ENCODE measurements at regions not wholly inside any gene's neighbourhood (a gene's known extent, or its start where the extent isn't known, plus 50 kb on each side); places are given as distances from the start of the nearest gene placed in this dataset.

DNA sequence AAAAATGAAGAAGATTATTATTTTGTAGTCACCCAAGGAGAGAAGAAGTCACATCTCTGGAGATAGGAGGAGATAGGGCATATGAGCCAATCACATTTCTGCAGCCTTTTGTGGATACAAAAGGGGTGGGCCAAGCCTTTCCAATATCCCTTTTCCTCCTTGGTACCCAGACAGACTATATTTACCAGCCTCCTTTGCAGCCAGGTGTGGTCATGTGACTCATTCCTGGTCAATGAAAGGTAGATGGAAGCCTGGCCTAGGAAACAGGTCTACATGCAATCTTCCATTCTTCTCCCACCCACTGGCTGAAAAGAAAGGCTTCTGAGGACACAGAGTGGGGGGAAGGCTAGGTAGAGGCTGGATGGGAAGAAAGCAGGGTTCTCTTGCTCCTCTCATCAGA is 58.1 kb upstream of the ERG start:
- no peak for DNase-seq (ENCODE audit: low read depth)

DNA sequence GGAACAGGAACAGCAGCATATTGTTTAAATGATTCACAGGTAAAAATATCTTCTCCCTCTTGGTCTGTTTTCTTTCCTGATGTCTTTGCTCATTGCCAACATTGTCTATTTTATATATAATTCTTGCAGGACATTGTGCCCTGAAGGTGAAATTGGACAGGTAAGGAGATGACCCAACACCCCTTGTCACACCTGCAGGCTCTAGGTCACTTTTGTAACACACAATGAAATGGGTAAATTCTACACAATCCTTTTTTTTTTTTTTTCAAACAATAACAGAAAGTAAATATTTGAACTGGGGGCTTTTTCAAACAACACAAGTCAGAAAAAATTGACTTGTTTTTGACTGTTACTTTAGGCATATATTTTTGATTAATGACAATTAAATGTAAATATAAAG is 62.9 kb upstream of the ERG start:
- no peak for DNase-seq (ENCODE audit: low read depth)

GRCh38 chr21:38561613-38562581 is 63.6 kb upstream of the ERG start:
- no peak for DNase-seq (ENCODE audit: low read depth)

DNA sequence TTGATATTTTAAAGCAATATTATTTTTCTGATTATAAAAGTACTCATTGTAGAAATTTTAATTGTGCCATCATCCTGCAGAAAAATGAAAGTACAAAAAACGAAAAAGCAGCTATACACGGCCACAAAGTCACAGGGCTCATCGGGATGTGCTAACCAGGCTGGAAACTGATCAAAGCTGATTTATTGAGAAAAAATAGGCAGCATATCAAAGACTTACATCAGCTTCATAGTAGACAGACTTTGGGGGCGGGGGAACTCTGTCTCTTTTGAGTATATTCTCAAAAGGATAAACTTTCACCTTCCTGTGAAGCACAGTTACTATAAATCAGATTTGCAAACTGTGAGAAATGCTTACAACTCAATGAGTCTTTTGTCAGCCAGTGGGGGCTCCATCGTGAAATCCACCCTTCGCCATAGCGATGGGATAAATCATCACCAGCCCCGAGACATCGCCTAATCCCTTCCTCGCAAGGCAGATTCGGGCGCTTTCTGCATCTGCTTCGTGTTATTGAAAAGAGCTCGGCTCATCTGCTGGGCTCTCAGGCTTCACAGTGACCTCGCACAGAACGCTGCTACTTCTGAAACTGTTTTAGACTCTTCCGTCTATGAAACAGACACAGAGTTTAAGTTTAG is 69.2 kb upstream of the ERG start:
- DNase-seq (ENCODE audit: low read depth), result no peak

- DNase-seq (ENCODE audit: low read depth), result no peak
Measured at GRCh38 chr21:38567970-38568360, 69.7 kb upstream of the ERG start.

- no peak for DNase-seq (ENCODE audit: low read depth)
Measured at GRCh38 chr21:38569733-38570132, 71.5 kb upstream of the ERG start.

DNA sequence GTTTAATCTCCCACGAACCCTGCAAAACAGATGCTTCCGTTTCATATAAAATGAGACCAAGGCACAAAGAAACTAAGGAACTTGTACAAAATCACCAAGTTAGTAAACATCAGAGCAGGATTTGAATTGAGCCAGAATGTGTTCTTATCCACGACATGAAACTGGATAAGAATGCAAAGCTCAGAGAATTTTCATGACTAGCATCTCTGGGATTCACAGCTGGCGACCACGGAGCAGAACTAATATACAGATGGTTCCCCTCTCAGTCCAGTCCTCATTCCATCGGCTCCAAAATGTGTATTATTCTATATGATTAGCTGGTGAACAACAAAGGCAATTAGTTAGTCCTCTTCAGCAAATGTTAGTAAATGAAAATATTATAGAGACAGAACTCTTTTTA is 72.3 kb upstream of the ERG start:
- DNase-seq (ENCODE audit: low read depth), result no peak

DNA sequence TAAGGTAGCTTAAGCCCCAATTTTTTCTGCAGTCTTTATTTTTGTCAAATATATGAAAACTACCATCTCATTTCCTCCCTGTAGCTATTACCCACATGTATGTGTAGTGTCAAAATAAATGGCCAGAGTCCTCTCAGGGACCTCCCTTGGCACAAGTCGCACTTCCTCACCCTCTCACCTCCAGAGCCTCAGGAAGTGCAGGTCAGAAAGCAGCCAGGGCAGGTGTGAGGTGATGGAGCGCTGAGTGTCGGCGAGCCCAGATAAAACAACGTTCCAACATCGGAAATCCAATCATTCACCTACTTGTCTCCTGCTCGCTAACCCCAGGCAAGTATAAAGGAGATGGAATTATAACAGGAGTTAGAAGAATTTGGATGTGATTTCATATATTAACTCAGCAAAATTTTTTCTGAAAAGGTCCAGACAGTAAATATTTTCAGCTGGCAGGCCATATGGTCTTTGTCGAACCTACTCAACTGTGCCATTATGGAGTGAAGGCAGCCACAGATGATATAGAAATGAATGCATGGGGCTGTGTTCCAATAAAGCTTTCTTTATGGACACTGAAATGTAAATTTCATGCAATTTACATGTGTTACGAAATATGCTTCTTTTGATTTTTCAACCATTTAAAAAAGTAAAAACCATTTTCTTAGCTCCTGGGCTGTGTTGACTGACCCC is 76.8 kb upstream of the ERG start:
- DNase-seq (ENCODE audit: low read depth), result no peak

DNA sequence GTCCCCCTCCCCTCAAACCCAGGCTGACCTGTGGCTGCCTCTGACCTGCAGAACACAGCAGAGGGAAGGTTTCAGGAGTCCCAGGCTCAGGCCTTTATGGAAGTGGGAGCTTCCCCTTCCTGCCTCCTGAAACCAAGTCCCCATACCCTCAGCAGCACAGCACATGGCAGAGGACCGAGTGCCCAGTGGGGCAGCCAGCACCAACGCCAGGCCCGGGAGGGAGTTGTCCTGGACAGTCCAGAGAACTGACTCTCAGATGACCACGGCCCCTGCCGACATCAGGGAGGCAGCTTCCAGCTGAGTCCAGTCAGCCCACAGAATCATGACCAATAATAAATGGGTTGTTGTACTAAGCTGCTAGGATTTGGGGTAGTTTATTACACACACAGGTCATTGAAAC is 79.6 kb upstream of the ERG start:
- no peak for DNase-seq (ENCODE audit: low read depth)

DNA sequence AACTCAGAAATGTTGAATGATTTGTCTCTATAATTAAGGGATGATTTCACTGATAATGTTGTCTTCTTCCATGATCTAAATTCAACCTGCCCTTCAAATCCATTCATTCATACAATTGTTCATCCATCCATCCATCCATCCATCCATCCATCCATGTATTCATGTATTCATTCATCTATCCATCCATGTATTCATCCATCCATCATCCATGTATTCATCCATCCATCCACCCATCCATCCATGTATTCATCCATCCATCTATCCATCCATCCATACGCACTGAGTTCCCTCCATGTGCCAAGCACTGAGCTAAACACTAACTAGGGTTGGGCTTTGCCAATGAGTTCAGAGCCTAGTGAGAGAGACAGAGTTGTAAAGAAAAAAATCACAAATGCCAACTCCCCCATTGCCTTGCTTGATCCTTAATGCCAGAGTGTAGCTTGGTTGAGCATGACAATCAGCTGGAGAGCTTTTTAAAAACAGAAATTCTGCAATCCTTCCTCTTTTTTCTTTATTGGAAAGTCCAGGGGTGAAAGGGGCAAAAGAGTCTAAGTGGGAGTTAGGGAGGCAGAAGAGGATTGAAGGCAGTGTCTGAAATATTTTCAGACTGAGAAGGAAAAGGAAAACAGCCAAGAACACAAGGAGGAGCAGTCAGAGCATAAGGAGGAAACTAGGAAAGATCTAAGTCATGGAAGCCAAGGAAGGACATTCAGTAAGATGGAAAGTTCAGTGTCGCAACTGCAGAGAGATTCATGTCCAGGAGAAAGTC is 92.4 kb upstream of the ERG start:
- no peak for DNase-seq (ENCODE audit: low read depth)

- DNase-seq (ENCODE audit: low read depth), result no peak
Measured at GRCh38 chr21:38591218-38591537, 92.9 kb upstream of the ERG start.

DNA sequence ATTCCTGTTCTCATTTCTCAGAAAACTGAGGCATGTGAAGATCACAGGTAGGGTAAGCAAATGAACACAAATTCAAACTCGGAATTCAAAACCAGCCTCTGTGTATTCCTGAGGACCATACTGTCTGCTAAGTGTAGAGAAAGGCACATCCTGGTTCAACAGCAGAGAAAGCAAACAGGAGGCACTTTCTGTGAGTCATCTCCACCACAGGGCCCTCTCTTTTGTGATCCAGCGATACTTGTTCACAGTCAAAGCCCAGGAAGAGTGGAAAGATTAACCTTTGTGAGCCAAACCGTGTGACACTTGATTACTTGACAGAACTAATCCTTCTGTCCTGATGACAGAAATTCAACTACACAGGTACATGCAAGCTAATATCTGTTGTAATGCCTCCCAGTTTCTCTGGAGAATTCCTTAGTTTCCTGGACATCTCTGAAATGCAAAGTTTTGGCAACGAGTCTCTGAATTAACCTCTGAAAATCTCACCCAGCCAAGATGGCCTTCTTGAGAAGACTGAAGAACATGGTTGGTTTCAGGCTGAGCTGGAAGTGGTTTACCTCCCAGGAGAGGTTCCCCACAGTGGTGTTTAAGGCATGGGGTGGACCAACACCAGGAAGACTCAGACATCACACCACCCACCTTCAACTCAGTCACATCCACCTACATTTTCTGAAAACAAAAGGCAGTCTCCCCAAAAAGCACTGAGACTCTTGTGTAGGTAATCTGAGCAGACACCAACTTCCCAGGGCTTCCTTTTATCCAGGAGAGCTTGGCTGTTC is 98.2 kb upstream of the ERG start:
- DNase-seq (ENCODE audit: low read depth), result no peak

DNA sequence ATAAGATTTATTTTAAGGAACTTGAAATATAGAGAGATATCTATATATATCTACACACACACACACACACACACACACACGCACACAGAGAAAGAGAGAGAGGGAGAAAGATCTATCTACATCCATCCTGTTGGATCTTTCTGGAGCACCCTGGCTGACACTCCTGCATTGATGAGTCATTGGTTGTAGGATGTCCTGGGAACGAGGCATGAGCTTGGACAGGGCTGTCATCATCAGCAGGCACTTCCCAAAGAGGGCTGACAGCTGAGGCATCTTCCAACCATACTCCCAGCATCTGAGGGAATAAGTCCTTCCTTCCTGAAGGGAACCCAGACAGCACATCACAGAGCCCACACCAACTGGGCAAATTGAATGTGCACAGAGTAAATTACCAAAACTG is 99.1 kb upstream of the ERG start:
- no peak for DNase-seq (ENCODE audit: low read depth)

- DNase-seq (ENCODE audit: low read depth), result no peak
Measured at GRCh38 chr21:38598413-38598812, 100.1 kb upstream of the ERG start.

- no peak for DNase-seq (ENCODE audit: low read depth)
Measured at GRCh38 chr21:38599381-38599975, 101.2 kb upstream of the ERG start.

- DNase-seq (ENCODE audit: low read depth), result no peak
Measured at GRCh38 chr21:38600106-38600505, 101.8 kb upstream of the ERG start.

DNA sequence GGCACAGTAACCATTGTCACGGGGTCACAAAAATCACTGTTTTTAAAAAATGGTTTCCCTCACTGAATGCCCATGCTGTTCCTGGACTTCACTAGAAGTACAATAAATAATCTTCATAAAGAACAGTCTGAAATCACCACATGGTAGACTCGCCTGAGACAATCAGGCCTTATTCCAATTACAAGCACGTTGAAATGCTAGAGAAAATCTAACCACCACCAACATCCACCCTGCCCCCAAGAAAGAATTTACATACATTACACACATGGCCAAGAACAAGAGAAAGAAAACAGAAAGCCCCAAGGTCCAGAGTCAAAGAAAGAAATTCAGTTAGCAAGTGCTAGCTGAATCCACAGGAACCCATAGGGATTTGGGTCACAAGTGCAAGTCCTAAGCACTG is 107.0 kb upstream of the ERG start:
- no peak for DNase-seq (ENCODE audit: low read depth)

DNA sequence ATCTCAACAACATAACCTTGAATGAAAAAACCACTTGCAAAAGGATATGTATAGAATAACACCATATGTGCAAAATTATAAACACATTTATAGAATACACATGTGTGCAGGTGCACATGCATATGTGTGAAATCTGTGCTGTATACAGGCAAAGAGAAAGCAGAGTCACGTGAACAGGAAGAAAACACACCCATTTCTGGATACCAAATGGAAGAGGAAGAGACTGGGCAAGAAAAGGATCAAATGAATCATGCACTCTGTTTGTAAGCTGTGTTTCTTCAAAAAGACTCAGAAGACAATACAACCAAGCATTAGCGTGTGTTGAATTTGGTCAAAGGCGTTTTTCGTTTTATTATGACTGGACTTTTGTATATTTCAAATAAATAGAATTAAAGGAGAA is 111.3 kb upstream of the ERG start:
- no peak for DNase-seq (ENCODE audit: low read depth)

GRCh38 chr21:38610623-38611251 is 112.5 kb upstream of the ERG start:
- no peak for DNase-seq (ENCODE audit: low read depth)

DNA sequence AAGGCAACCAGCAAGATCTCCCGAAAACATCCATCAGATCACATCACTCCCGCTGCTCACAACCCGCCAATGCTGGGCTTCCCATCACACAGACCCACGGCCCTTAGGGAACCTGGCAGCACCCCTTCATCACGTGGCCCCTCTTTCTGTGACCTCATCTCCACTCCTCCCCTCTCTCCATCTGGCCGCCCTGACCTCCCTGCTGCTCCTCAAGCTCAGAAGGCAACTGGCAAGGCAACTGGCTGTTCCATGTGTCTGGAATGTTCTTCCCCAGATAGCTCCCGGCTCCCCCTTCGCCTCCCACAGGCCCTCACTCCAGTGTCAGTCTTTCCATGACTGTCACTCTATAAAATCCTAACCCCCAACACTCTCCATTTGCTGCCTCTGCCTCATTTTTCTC is 113.0 kb upstream of the ERG start:
- DNase-seq (ENCODE audit: low read depth), result no peak

GRCh38 chr21:38613686-38614085 is 115.4 kb upstream of the ERG start:
- no peak for DNase-seq (ENCODE audit: low read depth)
